HG02885 (cell line): ENCODE measurements at regions not wholly inside any gene's neighbourhood (a gene's known extent, or its start where the extent isn't known, plus 50 kb on each side); places are given as distances from the start of the nearest gene placed in this dataset.
"Not testable (repeated sequence)": the region's sequence is repeated elsewhere in the genome, so short reads cannot be mapped to it uniquely, and the experiment has no call there.

Experiments used
- ATAC-seq: cut with Tn5 transposase; IDR thresholded peaks from one replicate; pipeline ENCODE4 v1.9.1; 2021; ENCODE audit warnings: mild to moderate bottlenecking; ENCODE audit not compliant: unreplicated experiment, poor library complexity

DNA sequence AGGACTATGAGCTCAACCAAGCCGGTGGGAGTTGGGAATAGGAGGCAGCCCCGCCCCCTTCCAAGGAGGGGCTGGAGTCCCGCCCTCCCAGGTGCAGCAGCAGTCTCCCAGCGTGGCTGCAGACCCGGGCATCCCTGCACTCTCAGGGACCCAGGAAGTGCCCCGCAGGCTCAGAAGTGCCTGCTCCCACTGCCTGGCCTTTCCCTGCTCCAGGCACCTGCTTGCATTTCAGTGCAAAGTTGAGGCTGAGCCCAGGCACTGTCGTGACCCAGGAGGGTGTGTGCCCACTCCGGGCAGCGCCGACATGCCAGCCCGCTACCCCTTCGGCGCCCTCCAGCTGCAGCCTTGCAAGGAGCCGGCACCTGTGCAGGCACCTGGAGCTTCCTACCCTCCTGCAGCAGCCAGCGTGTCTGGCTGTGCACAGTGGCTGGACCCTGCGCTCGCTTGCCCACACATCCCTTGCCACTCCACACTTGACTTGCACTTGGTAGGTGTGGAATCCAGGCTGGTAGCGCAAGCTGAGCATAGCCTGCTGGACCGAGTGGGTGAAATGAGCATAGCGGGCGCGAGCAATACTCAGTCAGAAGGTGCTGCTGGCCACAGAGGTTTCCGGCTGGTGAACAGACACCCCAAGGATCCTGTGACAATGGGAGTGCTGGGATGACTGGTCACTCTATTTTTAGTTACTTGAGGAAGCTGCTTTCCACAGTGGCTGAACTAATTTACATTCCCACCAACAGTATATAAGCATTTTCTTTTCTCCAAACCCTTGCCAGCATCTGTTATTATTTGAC is 236.3 kb downstream of the PCDH10 start:
- no peak for ATAC-seq

DNA sequence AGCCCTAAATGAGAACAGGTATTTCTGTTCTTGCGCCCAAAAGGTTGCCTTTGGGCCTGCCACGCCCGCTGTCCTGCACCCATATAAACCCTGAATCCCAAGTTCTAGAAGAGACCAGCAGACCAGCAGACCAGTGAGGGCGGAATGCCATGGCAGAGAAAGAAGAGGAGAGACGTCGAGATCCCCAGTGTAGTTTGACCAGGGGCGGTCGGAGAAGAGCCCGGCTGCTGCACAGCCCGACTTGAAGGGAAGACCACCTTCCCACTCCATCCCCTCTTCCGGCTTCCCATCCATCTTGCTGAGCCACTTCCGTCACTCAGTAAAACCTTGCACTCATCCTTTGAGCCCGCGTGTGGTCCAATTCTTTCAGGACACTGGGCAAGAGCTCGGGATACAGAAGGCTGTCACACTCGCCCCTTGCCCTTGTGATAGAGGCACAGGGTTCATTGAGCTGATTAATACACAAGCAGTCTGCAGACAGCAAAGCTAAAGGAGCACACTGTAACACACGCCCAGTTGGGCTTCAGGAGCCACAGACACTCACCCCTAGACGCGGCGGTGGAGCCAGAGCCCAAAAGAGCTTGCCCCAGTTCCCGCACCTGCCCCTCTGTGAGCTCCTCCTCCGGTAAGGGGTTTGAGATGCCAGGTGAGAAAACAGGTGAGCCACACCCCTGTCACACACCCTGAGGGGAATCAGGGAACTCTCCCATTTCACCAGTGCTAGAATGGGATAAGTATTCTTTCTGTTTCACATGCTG is 230.8 kb downstream of the PCDH10 start:
- ATAC-seq, result no peak

DNA sequence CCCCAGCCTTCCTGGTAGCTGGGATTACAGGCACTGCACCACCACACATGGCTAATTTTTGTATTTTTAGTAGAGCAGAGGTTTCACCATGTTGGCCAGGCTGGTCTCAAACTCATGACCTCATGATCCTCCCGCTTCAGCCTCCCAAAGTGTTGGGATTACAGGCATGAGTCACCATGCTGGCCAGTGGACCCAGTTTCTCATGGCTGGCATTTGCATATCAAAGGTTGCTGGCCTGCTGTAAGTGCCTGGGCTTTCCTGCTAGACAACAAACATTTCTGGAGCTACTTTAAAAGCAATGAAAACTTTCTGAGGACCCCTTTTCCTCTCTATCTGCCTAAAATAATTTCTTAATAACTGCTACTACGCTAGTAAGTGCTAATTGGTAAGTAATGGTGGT is 228.2 kb downstream of the PCDH10 start:
- ATAC-seq, result no peak

DNA sequence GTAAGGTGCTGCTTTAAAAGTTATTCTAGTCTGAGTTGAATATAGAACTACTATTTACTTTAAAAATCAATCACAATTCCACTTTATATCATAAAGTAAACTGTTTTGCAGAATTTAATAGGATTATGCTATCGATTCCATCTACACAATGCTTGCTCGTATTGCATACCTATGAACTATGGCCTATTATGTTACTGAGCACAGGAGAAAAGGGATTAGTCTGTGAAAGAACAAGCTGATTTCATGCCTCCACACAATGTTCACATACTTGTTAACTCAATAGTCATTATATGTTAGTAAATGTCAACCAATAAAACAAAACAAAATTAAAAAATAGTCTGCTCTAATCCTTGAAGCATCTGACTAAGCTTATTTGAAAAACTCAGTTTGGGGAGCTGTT is 223.6 kb downstream of the PCDH10 start:
- ATAC-seq, result no peak

DNA sequence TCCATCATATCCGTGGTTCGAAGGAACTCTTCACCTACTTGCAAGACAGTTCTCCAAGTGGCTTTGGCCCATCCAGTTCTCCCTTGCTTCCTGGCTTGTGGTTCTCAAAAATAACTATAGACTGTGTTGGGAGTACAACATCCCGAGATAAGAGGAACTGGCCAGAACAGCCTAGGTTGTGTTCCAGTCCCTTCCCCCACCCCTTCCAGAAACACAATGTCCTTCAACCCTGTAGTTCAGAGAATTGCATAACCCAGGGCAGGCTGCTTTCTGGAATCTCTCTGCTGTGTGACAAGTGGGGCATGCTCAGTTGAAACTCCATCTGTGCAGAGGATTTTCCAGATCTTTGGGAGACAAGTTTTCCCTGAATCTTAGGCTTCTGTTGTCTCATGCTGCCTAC is 206.5 kb downstream of the PCDH10 start:
- ATAC-seq, result no peak

DNA sequence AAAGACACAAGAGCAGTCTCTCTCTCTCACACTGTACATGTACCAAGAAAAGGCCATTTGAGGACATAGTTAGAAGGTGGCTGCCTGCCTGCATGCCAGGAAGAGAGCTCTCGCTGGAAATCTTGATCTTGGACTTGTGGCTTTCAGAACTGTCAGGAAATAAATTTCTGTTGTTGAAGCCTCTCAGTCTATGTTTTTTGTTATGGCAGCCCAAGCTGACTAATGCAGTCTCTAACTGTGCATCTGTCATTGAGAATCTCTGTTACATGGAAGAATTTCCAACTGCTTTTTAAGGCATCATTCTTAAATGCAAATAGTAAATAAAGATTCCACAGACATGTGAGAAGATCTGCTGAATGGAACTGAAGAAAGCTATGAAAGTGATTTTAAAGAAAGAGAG is 198.3 kb downstream of the PCDH10 start:
- ATAC-seq, result no peak

DNA sequence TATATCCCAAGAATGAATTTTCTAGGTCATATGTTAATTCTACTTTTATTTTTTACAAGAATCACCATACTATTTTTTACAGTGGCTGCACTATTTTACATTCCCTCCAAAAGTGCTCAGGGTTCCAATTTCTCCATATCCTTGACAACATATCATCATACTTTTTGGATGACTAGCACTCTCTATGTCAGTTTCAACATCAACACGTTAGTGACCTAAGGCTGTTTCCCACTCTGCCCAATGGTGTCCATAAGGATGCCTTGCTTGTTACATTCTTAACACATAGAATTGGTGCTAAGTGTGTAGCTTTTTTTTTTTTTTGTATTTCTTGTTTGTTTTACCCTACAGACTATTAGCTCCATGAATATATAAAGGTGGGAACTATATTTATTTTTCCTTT is 175.4 kb downstream of the PCDH10 start:
- ATAC-seq, result no peak

DNA sequence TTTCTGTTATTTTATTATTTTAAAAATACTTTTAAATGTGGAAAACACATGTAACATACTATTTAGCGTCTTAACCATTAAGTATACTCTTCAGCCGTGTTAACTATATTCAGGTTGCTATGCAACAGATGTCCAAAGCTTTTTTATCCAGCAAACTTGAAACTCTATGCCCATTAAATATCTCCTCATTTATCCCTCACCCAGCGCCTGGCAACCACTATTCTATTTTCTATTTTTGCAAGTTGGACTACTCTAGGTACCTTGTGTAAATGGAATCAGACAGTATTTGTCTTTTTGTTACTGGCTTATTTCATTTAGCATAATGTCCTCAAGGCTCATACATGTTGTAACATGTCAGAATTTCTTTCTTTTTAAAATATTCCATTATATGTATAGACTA is 174.6 kb downstream of the PCDH10 start:
- no peak for ATAC-seq

DNA sequence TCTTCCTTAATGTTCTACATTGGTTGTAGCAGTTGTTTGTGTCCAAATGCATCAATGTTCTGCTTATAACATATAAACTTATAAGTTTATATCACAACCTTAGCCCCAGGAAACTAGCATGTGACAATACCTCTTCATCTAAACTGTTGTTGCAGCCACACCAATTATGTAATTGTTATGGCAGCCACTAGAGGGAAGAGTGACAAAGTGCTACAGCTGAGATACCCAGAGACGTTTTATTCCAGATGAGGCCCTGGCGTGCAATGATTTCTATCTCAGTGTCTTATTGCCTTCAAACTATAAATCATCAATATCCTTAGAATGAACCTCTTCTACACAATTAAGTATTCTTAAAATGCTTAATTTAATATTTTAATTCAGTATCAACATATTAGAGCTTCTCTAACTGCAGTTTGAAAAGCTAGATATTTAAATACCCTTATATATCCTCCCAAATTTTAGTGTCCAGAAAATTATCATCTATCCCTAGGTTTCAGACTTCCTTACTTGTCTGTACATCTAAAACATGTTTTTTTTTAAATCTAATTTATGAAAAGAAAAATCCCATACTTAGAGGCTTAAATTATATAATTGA is 171.6 kb downstream of the PCDH10 start:
- ATAC-seq, result peak; percentile 89

DNA sequence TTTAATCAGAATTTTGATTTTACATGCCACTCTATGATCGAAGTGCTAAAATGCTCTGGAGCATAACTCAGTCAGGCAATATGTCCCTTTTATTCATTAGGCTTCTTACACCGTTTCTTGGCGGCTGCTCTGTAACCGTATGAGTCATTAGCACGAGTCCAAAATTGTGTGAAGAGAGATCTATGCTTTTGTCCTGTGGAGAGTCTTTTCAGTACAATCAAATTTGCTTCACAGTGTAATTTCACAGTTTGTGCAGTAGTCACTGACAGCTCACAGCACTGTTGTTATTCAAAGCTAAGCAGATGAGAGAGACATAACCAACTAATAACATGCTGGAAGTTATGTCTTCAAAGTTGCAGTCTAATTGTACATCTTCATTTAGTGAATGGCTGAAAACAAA is 167.8 kb downstream of the PCDH10 start:
- no peak for ATAC-seq

DNA sequence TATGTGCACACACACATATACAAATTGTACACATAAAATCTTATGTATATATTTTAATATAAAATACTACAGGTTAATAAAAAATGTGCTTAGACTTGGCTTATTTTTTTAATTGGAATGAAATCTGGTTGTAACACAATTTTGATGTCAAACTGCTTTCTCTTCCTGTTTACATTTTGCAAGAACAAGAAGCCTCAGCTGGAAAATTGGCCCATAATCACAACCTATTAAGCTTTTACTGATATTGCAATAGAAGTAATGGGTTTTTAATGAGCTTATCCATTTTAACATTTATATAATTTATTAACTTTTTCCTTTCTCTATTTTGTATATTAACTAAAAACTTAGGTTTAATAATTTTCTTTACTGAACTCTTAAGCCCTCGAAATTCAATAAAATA is 165.9 kb downstream of the PCDH10 start:
- ATAC-seq, result no peak

DNA sequence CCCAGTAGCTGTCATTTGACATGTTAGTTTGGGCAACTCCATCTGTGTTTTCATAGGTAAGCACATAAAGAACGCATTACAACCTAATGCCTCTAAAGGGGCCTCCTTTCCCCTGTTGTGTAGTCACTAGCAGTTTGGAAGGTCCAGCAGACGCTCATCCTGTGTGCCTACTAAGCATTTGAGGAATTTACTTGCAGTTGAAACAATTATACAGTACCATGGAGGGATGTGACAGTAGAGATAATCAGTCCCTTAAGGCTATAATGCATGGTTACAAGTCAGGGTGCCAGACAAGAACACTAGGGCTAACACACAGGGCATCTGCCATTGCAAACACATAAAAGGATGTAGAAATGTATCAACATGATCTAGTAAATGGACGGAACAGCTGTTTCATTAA is 138.3 kb downstream of the PCDH10 start:
- ATAC-seq, result no peak

DNA sequence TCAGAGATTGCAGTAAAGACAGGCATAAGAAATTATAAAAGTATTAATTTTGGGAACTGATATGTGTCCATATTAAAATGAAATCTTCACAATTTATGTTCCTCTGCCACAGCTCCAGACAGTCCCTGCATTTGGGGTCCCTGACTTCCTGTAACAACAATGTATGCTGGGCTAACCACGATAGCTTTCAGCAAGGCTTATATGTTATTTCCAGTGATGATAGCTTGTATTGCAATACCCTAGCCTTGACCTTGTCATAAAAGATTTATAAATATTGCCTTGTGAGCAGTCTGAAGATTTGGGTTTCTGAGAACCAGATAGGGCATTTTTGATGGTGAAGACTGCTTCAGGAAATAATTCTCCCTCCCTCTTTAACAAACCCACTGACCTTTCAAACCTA is 129.5 kb downstream of the PCDH10 start:
- ATAC-seq, result no peak

DNA sequence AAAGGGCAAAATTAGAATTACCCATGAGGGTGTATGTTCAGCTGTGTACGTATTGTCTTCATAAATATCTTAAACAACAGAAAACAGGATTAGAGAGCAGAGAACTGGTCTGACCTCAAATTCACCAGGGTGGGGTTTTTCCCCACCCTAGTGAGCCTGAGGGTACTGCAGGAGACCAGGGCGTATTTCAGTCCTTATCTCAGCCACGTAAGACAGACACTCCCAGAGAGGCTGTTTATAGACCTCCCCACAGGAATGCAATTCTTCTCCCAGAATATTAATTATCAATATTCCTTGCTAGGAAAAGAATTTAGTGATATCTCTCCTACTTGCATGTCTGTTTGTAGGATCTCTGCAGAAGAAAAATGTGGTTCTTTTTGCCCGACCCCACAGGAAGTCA is 128.8 kb downstream of the PCDH10 start:
- not testable (repeated sequence) for ATAC-seq

DNA sequence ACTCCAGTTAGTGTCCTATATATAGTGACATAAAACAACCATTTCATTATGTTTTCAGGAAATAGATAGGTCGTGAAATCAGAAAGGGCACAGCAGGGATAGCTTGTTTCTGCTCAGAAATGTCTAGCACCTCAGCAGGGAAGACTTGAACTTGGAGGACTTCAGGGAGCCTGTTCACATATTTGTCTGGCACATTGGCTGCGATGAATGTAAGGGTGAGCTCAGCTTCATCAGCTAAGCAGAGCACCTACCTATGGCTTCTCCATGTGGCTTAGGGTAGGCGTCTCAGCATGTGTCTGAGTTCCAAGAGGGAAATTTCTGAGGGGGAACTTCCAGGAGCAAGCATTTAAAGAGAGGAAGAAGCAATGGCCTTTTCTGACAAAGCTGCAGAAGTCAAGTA is 126.2 kb downstream of the PCDH10 start:
- no peak for ATAC-seq

DNA sequence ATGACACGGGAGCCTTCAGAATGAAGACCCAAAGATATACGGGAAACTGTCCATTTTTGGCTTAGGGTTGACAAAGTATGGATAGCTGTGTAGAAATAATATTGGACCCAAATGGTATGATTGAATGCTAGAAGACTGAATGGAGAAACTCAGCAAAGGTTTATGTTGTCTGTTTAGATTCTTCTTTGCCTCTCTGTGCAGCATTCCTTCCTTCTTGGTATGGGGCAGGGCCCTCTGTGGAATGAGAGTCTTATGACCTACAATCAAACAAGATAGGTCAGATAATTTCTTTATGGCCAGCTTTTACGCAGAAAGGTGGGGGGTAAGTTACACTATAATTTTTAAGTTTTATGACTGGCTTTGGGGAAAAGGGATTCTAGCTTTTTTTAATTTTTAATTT is 124.3 kb downstream of the PCDH10 start:
- ATAC-seq, result no peak

DNA sequence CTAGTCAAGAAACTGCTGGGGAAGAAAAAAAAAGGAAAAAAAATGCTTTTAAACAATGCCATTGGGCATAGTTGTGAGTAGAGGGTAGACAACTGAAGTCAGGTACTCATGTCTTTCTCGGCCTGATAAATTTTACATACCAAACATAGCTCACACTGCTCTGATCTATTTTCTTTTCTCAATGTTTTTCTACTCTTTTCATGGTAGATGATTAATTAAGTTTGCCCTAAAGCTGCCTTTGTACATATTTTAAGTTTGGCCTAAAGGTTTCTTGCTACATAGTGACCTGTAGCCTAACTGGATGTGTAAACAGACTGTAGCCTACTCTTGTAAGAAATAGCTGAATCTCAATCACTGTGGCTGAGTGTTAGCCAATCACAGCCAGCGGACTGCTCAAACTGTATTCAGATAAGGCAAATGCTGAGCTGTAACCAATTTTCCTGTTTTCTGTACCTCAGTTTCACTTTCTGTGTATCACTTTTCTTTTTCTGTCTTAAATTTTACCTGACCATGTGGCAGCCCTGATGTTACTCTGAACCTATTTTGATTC is 121.0 kb downstream of the PCDH10 start:
- ATAC-seq, result peak; percentile 88

DNA sequence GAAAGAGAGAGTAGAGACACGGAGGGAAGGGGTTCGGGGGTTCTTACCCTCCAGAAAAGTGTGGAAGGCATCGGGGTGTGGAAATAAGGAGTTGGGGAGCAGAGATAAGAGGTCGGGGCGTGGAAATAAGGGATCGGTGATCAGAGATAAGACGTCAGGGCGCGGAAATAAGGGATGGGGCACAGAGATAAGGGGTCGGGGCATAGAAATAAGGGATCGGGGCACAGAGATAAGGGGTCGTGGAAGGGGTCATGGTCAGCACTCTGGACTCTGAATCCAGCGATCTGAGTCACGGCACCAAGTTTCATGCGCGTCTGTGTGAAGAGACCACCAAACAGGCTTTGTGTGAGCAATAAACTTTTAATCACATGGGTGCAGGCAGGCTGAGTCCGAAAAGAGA is 119.1 kb downstream of the PCDH10 start:
- no peak for ATAC-seq

DNA sequence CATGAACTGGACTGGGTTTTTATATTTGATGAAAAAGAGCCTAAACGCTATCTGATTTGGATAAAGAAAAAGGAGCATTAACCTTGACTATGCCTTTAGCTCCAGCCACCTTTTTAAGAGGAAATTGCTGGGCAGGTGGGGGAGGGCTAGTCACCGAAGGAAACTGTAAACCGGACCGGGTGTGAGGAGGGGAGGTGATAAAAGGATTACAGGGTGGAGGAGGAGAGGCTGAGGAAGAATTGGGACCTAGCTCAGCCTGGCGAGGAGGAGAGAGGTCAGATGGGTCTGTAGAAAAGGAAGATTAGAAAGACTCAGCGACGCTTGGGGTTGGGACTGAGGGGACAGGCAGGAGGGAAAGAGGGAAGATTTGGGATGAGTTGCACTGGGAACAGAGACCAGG is 118.4 kb downstream of the PCDH10 start:
- not testable (repeated sequence) for ATAC-seq

DNA sequence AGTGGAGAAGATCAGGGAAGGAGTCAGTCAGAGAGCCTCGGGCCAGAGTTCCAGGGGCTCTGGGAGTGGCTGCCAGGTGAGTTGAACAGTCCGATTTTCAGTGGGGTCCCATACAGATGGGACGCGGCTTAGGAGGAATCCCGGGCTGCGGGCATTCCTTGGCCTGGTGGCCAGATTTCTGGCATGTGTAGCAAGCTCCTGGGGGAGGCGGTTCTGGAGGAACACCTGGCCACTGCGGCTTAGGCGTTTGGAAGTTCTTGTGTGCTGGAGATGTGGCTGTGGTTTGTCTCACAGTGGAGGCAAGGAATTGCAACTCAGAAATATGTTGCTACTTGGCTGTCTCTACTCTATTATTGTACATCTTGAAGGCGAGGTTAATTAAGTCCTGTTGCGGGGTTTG is 117.9 kb downstream of the PCDH10 start:
- ATAC-seq, result not testable (repeated sequence)

DNA sequence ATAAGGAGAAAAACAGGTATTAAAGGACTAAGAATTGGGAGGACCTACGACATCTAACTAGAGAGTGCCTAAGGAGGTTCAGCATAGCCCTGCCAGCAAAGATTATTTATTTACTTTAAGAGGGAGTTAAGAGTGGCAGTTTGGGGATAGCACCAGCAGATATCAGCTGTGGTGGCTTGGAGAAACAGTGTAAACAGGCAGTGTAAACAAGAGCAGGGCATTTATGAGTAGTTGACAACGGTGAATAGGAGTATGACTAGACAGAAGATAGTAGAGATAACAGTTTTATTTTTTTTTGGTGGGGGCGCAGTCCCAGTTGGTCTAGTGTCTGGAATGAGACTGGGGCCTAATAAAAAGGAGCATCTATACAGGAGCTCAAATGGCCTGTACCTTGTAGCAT is 115.2 kb downstream of the PCDH10 start:
- ATAC-seq, result not testable (repeated sequence)
